GM19372 (cell line): ENCODE measurements at regions not wholly inside any gene's neighbourhood (a gene's known extent, or its start where the extent isn't known, plus 50 kb on each side); places are given as distances from the start of the nearest gene placed in this dataset.
"Not testable (repeated sequence)": the region's sequence is repeated elsewhere in the genome, so short reads cannot be mapped to it uniquely, and the experiment has no call there.

Source experiments
- ATAC-seq: cut with Tn5 transposase; IDR thresholded peaks from one replicate; pipeline ENCODE4 v1.9.1; 2021; ENCODE audit warnings: mild to moderate bottlenecking, low read depth, moderate library complexity; ENCODE audit not compliant: unreplicated experiment

DNA sequence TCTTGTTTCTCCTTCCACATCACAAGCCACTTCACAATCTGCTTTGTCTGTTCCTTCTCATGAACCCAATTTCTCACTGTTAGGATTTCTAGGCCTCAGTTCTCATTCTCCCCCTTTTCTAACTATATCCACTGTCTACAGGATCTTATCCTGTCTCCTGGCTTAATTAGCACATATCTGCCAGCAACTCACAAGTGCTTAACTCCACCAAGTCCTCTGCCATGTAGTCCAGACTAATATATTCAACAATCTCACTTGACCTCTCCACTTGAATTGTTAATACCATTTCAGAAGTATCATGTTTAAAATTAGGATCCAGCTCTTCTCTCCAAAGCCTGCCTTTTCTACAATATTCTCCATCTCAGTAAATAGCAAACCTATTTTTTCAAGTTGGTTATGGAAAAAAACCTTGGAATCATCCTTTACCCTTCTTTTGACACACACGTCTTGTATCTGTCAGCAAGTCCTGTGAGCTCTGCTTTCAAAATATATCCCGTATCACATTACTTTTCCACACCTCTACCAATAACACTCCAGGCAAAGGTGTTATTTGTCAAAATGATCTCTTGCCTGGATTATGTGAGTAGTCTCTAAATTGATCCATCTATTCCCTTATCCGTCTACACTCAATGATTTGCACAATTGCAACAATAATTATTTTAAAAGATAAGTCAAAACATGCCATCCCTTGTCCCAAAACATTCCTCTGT lies 127.2 kb upstream of the SLIT2 start:
- no peak for ATAC-seq

DNA sequence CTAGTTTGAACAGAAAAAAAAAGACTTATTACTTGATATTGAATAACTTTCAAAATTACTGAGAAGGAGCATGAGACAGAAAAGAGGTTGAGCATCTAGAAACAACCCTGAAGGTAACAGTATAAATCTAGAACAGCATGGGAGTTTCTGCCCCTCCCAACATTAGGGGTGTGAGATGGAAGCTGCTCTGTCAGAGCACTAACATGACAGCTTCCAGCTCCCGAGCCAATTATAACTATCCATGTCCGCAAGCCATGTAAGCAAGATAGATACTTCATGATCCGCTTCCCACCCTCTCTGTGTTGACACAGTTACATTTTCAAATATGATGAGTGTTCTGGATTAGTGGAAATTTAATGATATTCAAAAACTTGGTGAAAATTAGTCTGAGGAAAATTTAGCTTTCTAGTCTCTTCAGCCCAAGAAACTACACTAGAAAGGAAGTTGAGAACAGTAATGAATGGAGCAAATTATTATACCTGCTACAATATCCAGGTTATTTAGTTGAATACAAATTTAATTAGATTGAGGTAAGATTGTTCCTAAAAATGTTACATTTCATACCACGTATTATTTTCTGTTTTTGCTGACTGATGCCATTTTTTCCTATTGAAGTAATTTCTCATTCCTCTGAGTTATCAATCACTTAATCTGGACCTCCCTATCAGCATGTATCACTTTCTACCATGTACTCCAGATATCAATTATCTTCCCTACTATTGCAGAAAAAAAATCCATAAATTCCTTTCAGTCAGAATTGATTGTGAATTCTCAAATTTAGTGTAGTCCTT lies 129.3 kb upstream of the SLIT2 start:
- no peak for ATAC-seq

DNA sequence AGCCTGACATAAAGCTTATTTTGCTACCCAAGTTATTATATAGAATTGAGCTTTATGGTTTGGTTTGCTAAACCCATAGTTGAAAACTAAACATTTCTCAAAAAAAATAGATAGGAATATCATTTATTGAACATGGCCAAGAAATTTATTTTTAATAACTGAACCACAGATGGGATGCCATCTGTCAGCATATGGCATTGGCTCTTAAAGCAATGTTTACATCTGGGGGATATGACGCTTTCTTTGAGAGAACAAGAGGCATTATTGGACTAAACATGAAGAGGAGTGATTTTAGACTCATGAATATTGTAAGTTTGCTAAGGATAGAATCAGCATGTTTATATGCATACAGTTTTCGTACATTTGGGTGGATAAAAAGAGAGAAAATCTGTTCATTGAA lies 132.6 kb upstream of the SLIT2 start:
- ATAC-seq = no peak

DNA sequence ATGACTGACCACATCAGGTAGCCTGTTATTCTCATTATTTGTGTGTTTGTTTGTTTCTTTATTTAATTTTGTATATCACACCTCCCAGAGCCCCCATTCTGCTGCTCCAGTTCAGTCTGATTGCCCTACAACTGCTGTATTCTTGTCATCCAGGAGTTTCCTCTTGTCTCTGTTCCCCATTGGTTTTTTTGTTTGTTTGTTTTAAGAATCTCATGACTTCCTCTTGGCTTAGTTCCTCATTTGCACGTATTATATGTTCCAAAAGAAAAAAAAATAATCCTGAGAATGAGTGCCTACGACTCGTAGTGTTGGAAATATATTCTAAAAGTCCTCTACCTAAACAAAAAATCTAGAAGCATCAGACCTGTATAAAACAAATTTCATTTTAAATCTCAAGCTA lies 142.3 kb upstream of the SLIT2 start:
- no peak for ATAC-seq

DNA sequence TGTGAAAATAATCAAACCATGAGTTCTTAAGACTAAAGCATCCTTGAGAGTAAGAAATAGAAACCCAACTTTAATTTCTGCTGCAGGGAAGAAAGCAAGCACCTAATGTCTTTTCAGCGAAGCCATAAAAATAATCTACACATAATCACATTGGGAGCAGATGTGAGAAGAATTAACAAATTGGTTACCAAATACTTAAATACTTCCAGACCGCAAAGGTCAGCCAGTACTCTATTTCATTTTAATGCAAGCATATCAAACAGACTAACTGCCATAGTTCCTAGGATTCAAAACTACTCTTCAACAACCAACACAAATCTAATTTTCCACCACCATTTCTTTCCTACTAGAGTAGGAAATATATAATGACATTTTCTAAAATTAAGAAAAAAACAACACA lies 144.8 kb upstream of the SLIT2 start:
- no peak for ATAC-seq

DNA sequence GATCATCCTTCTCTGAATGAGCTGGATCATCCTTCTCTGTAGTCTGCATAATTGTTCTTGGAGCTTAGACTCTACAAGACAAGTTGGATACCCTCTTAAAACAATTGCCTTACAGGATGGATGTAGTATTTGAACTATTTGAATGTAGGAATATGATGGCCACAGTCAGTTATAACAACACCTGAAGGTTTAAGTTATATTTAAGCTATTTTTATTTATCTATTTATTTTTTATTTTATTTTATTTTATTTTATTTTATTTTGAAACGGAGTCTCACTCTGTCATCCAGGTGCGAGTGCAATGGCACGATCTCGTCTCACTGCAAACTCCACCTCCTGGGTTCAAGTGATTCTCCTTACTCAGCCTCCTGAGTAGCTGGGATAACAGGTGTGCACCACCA lies 149.9 kb upstream of the SLIT2 start:
- ATAC-seq = no peak

DNA sequence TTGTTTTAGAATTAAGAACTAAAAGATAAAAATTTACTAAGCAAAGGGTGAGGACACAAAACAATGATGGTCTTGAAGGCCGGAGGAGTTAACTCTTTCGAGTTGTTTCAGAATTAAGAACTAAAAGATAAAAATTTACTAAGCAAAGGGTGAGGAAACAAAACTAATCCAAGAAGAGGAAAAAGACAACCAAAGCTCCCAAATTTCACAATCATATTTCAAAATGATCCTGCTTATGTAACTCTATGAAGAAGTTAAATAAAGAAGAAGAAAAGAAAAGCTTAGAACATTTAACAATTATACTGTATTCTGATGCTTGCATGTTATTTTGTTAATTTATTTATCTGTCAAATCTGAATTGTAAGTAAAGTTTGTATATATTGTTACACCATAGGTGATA lies 154.8 kb upstream of the SLIT2 start:
- no peak for ATAC-seq

DNA sequence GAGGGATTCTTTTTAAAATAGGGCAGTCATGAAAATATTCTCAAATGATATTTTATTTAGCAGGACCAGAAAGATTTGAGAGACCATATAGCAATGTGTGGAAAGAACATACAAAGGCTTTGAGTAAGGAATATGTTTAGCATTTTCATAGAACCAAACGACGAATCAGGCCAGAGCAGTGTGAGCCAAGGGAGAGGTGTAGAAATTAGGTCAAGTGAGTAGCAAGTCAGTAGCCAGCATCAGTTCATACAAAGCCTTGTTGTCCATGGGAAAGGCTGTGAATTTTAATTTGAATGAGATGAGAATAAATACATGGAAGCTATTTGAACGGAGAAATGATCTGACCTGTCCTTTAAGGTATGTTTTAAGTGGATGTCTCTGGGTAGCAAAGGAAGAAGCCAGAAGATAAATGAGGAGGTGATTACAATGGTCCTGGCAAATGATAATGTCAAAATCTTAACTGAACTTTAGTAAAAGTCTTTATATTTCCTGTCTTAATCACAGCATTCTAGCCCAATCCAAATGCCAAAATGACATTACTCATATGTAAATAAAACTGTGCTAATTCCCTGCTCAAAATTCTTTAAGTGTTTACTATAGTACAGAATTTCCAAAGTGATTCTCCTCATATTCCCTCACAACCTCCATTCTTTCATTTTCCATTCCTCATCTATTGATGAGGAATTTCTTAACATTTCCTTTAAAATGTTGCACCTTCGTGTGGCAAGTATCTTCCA lies 155.7 kb upstream of the SLIT2 start:
- ATAC-seq = no peak

DNA sequence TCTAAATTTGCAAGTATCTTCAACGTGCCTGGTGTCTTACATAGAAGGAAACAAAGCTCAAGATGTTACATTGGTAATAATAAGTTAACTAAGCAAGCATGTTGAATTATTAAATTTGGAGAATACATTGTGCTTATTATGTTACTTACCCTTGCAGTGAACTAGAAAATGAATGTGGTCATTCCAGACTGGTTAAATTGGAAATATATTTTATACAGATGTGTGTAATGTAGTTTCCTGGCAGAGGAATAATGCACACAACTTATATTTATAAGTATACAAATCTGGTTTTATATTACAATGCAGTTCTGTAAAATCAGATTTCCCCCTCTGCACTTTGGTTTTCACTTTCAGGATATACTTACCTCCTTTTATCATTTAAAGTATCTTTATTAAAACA lies 159.9 kb upstream of the SLIT2 start:
- ATAC-seq = no peak

DNA sequence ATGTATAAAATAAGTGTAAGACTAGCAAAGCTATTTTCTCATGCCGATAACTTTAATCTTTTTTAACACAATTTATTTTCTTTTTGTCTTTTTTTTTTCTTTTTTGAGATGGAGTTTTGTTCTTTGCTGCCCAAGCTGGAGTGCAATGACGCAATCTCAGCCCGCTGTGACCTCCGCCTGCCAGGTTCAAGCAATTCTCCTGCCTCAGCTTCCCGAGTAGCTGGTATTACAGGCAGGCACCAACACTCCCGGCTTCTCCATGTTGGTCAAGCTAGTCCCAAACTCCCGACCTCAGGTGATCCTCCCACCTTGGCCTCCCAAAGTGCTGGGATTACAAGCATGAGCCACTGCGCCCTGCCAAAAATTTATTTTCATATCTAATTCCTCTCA lies 164.2 kb upstream of the SLIT2 start:
- no peak for ATAC-seq

DNA sequence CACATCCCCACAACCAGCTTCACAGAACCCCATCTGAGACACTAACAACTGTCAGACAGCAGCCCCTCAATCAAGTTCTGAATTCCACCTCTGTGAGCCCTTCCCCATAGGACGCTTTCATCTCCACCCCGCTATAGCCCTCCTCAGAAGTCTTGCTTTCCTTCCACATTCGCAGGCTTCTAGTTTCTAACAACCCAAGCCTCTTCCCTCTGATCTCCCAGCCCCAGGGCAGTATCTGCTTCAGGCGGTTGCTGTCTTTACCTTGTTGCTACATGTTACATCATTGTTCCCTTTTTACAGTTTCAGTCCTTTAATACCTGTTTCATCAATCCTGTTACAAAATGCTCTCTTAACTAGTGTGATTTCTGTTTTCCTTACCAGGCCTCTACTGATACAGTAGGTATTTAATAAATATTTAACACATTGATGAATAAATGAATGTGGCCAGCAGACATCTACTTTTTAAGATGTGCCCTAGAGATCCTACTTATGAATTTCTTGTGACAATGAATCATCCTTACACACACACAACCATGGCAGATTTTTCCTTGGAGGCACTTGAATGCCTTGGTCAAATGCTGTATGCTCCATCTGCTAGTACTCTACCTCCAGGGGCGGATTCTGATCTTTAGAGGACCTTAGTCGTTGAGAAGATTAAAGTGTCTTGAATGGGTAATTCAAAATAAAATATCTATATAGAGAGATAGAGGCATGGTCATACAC lies 164.7 kb upstream of the SLIT2 start:
- no peak for ATAC-seq

DNA sequence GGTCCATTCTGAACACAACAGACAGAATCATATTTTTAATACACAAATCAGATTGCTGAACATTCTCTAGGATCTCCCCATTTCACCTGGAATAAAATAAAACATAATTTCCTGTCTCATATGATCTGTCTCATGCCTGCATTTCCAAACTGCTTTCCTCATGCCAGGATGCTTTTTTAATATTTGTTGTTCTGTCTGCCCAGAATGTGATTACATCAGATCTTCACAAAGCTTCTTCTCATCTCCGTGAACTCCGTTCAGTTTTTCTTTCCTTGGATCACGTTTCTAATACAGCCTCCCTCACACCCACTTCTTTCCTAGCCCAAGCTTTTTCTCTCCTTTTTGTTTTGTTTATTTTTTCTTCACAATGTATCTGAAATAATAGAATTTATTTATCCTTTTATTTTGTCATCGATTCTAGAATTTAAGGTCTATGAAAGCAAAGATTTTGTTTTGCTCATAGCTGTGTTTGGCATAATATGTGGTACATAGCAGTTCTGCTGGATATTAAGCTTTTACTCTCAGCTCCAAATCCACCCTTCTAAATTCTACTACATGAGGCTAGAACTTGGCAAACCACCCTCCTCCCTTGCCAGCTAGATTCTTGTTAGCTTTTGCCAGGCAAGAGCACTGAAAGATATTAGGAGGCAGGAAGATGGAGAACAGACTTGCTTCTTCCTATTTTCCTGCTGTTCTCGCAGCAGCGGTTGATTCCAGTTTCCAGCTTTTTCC lies 165.5 kb upstream of the SLIT2 start:
- no peak for ATAC-seq

DNA sequence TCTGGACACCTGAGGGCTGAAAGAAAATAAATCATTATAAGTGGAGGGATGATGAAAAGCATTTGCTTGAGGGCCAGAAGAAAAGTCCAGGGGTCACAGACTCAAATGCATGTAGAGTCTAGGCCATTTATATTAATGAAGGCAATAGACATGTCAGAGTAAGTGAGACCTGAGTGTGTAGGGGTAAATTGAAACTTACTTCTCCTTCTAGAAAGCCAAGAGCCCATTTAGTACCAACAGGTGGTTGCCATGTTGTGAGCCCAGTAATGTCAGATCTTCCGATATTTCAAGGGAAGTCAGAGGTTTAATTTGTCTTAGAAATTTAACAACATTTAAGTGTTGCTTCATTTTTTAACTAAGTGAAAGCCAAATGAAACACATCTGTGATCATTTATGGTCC lies 166.1 kb upstream of the SLIT2 start:
- ATAC-seq = no peak

DNA sequence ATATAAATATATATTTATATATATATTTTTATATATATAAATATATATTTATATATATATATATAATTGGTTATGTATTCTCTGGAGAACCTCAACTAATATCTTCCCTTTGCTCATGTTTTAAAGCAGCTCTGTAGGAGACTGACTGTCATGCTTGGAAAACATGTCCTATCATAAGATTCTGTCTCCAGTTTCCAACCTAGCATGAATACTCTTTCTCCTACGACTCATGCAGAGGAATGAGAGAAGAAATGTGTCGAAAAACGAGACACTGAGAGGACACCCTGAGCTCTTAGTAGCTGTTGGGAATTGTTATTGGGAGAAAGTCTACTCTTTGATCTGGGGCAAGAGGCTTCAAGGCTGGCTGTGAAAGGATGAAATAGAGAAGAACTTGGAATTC lies 166.5 kb upstream of the SLIT2 start:
- no peak for ATAC-seq

DNA sequence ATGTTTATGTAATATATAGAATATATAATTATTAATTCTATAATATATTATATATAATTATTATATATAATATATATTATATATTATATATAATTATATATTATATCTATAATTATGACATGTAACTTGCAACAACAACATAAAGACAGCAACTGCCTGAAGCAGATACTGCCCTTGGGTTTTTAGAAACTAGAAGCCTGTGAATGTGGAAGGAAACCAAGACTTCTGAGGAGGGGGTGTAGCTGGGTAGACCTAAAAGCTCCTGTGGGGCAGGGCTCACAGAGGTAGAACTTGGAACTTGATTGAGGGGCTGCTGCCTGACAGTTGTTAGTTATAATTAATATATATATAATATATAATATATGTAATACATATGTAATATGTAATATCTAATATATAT lies 167.2 kb upstream of the SLIT2 start:
- ATAC-seq = no peak

DNA sequence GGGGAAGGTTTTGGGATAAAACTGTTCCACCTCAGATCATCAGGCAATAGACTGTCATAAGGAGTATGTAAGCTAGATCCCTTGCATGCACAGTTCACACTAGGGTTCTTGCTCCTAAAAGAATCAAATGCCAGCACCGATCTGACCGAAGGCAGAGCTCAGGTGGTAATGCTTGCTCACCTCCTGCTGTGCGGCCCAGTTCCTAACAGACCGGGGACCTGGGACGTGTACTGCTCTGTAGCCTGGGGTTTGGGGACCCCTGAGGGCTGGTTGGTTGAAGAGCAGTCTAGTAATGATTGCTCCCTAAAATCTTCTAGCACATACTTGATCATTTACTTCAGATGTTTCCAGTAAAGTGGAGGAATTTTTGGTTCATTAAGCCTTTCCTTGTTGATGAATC lies 173.1 kb upstream of the SLIT2 start:
- ATAC-seq = no peak

DNA sequence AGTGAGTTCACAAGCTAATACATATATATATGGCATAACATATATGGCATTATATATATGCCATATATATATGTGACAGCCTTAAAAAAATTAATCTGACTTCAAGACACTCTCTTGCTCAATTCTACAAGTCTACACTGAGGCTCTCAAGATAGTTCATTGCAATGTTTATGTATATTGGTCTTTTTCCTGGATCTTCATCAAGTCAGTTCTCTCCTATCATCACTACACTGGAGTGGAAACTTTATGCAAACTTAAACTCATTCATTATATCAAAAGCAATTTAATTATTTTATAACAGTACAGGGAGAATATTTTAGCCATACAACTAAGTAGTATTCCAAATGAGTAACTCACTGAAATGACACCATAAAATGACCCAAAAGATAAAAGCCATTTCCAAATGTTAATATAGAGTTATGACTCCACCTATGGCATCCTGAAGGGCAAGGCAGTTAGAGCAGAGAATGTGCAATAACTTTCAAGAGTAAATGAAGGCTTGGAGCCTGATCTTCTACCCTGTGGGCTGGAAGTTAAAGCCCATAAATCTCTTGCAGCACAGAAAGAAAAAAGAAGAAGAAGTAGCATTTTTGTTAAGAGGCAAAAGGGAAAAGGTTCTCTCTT lies 176.3 kb upstream of the SLIT2 start:
- ATAC-seq = no peak

DNA sequence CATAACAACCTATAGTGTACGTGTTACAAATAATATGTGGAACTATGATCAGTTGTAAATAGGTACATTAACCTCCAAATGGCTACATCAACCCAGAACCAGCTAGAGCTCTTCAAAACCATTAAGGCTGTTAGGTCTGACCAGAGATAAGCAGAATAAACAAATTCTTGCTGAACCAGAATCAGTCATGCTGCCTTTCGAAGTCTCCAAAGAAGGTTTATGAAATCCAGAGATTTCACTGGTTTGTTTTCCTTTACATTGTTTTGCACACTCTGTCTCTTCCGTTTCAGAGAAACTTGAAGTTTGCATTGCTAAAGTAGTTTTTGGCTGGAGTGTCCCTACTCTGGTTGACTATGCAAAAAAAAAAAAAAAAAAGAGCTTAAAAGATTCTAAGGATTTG lies 177.3 kb upstream of the SLIT2 start:
- no peak for ATAC-seq

DNA sequence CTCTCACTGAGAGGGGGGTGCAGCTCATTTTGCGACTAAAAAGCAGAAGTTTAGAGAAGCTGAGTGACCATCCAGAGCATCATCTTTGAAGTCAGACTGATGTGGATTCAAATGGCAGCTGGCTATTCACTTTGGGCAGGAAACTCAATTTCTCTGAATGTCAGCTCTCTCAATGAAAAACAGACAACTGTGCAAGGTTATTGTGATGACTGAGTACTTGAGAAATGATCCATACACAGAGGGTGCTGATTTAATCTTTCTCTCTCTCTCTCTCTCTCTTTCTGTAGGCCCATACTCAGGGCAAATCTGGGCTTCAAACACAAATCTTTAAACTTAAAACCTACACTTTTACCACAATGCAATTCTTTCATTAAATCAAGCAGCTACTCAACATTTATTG lies 185.8 kb upstream of the SLIT2 start:
- no peak for ATAC-seq

DNA sequence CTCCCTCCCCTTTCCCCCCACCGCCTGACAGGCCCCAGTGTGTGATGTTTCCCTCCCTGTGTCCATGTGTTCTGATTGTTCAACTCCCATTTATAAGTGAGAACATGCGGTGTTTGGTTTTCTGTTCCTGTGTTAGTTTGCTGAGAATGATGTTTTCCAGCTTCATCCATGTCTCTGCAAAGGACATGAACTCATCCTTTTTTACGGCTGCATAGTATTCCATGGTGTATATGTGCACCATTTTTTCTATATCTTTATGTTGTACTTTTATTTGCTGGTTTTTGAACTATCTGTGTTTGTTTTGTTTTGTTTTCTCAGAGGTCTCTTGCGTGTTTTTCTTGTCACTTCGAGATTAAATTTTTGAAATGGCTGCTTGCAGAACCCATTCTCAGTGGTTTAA lies 188.8 kb upstream of the SLIT2 start:
- not testable (repeated sequence) for ATAC-seq
